Panc1 (cell line): ENCODE measurements at regions not wholly inside any gene's neighbourhood (a gene's known extent, or its start where the extent isn't known, plus 50 kb on each side); places are given as distances from the start of the nearest gene placed in this dataset.

Source experiments
- ATAC-seq: fragments of 200-7000 bp; cut with Tn5 transposase; 2 replicates; pipeline ENCODE4 v1.9.1; 2020; ENCODE audit warnings: mild to moderate bottlenecking, moderate library complexity
- BruUV-seq: library from RNA; stranded (reverse); fragments of 400-500 nt; replicated peaks from 2 replicates; lab custom pipeline; 2021; lab: Mats Ljungman, UMichigan
- CTCF ChIA-PET: fragments of 300-600 bp; sonication (Branson Sonifier 250); formaldehyde crosslinking; loops from one replicate; lab custom pipeline; 2022; ENCODE audit warnings: antibody characterized with exemption; lab: Charles Lee
- POLR2A ChIA-PET: fragments of 300-600 bp; sonication (Branson Sonifier 250); formaldehyde crosslinking; loops from one replicate; lab custom pipeline; 2022; ENCODE audit warnings: antibody characterized with exemption; lab: Charles Lee
- DNase-seq: peaks from one replicate; pipeline ENCODE4 v3.0.0-alpha.2; 2010; ENCODE audit warnings: low read depth, low spot score
- H3K27ac ChIP-seq: 2 replicates; pipeline ENCODE4 v1.5.1; 2011; ENCODE audit warnings: mild to moderate bottlenecking, low read length, inconsistent platforms
- H3K27me3 ChIP-seq: fragments of 200-500 bp; sonication (Bioruptor generic); 2 replicates; pipeline ENCODE4 v1.6.0; 2014; ENCODE audit warnings: low read length, inconsistent platforms; ENCODE audit not compliant: control insufficient read depth, insufficient read depth
- H3K36me3 ChIP-seq: fragments of 200-500 bp; sonication (Bioruptor generic); 2 replicates; pipeline ENCODE4 v1.5.1; 2014; ENCODE audit warnings: inconsistent platforms, mild to moderate bottlenecking, low read length, moderate library complexity; ENCODE audit not compliant: control insufficient read depth, insufficient read depth
- H3K4me1 ChIP-seq: 2 replicates; pipeline ENCODE4 v1.5.1; 2011; ENCODE audit warnings: inconsistent platforms, mild to moderate bottlenecking, low read length, moderate library complexity; ENCODE audit not compliant: control insufficient read depth, insufficient read depth
- H3K4me3 ChIP-seq, 2 experiments: 2 replicates each; pipeline ENCODE4 v1.5.1; 2011 to 2012; ENCODE audit warnings: low read depth in 2 of 2, low read length in 2 of 2, mild to moderate bottlenecking in 2 of 2, inconsistent platforms in 1 of 2, moderate library complexity in 1 of 2
- H3K9me3 ChIP-seq: fragments of 200-500 bp; sonication (Bioruptor generic); 2 replicates; pipeline ENCODE4 v1.5.1; 2014; ENCODE audit warnings: low read depth, mild to moderate bottlenecking, inconsistent platforms, low read length, moderate library complexity; ENCODE audit not compliant: control insufficient read depth, insufficient read depth
- POLR2AphosphoS5 ChIP-seq: IDR thresholded peaks from 2 replicates; pipeline ENCODE4 v1.6.1; 2012; ENCODE audit warnings: mild to moderate bottlenecking, low read depth, low read length, moderate library complexity
- in situ Hi-C: cut with HindIII; loops from 2 replicates; pipeline ENCODE4 v1.10.0; 2016; ENCODE audit warnings: low sequenced_read_pairs, low pct_unique_long_range_greater_than_20kb
- intact Hi-C: fragments of 100-400 bp; cut with micrococcal nuclease; formaldehyde crosslinking; loops from one replicate; pipeline ENCODE4 v1.10.0; 2022; ENCODE audit not compliant: unreplicated experiment
- TF ChIP-seq, protein P1 (sequence below): fragments of 450-650 bp; IDR thresholded peaks from 2 replicates; pipeline ENCODE4 v1.5.1; 2017; ENCODE audit warnings: mild to moderate bottlenecking

DNA sequence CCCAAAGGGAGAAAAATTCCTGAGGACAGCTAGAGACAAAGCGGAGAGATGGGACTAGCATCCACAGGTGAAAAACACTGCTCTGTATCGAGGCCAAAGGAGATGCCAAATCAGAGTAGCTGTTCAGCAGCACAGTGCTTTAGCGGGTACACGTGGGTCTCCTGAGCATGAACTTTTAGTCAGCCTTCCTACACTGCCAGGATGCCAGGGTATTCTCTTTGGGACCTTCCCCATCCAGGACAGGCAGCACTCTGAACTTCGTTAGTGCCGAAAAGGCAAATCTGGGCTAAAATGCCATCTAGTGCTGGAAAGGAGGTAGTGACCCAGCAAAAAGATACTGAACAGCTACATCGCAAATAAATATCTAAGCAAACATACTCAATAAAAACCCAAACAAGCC lies 64.9 kb downstream of the C6orf58 start:
- intact Hi-C loops, result loop anchor here (2.0 to 10.0 kb wide), 3 partner anchors 35 to 177 kb away; no protein-coding TSS in a partner anchor
- no peaks in the 10 kb centered on the region for H3K9me3 ChIP-seq
- ATAC-seq, result peak; percentile 86
- H3K27me3 ChIP-seq, result peaks cover 2% of the 10 kb centered on the region; the same call in 1 of the 2 replicates
- peak; percentile 28 for DNase-seq
- ChIA-PET POLR2A (no interaction called here), CTCF (interaction anchor here (0.6 kb wide), 1 partner anchor 31 kb away, joined by 3 read pairs; no protein-coding TSS in a partner anchor)
- H3K27ac ChIP-seq, result no peak overlapping the region
- H3K4me3 ChIP-seq, result peak overlapping the region in 1 of 2 experiments; percentile 9; a peak in 1 of 4 replicates
- no peaks in the 10 kb centered on the region for H3K36me3 ChIP-seq
- TF ChIP-seq, protein P1, sequence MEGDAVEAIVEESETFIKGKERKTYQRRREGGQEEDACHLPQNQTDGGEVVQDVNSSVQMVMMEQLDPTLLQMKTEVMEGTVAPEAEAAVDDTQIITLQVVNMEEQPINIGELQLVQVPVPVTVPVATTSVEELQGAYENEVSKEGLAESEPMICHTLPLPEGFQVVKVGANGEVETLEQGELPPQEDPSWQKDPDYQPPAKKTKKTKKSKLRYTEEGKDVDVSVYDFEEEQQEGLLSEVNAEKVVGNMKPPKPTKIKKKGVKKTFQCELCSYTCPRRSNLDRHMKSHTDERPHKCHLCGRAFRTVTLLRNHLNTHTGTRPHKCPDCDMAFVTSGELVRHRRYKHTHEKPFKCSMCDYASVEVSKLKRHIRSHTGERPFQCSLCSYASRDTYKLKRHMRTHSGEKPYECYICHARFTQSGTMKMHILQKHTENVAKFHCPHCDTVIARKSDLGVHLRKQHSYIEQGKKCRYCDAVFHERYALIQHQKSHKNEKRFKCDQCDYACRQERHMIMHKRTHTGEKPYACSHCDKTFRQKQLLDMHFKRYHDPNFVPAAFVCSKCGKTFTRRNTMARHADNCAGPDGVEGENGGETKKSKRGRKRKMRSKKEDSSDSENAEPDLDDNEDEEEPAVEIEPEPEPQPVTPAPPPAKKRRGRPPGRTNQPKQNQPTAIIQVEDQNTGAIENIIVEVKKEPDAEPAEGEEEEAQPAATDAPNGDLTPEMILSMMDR, result peak; percentile 80
- TF ChIP-seq POLR2AphosphoS5, result no peak
- in situ Hi-C loops, result no loop called here
- no TSS peak for BruUV-seq
- H3K4me1 ChIP-seq, result no peaks in the 10 kb centered on the region
